Adrenal gland (tissue), 9 donors: ENCODE measurements at regions not wholly inside any gene's neighbourhood (a gene's known extent, or its start where the extent isn't known, plus 50 kb on each side); places are given as distances from the start of the nearest gene placed in this dataset.
"Not testable (repeated sequence)": the region's sequence is repeated elsewhere in the genome, so short reads cannot be mapped to it uniquely, and the experiment has no call there.

Experiments
- DNase-seq, 7 donors: peaks; one replicate each; pipeline ENCODE4 v3.0.0-alpha.2; 2019 to 2020
- H3K27ac ChIP-seq, 5 donors: fragments of 200-600 bp; sonication (generic) in 4 of 5; 1 replicate in 3 of 5; 2 replicates in 2 of 5; pipeline versions ENCODE4 v1.5.1 to v1.8.0; 2016 to 2020; ENCODE audit warnings: mild to moderate bottlenecking in 1 of 5
- H3K27me3 ChIP-seq: fragments of 200-600 bp; 2 replicates; pipeline ENCODE4 v1.8.0; 2021
- H3K36me3 ChIP-seq, 2 donors: fragments of 200-600 bp; replicated peaks in 1 of 2; 1 replicate in 1 of 2; 2 replicates in 1 of 2; pipeline versions ENCODE4 v1.5.1 to v1.8.0; 2018 to 2022
- H3K4me1 ChIP-seq, 2 donors: fragments of 200-600 bp; replicated peaks in 1 of 2; 1 replicate in 1 of 2; 2 replicates in 1 of 2; pipeline versions ENCODE4 v1.5.1 to v1.8.0; 2018 to 2021
- H3K4me3 ChIP-seq, 4 donors: fragments of 200-600 bp; sonication (generic) in 3 of 4; one replicate each; pipeline ENCODE4 v1.5.1; 2016 to 2018
- H3K9me3 ChIP-seq, 3 donors: fragments of 200-600 bp; sonication (generic) in 1 of 3; replicated peaks in 1 of 3; 1 replicate in 2 of 3; 2 replicates in 1 of 3; pipeline versions ENCODE4 v1.5.1 to v1.8.0; 2016 to 2021
- POLR2A ChIP-seq, 2 donors: fragments of 450-650 bp; IDR thresholded peaks; one replicate each; pipeline ENCODE4 v1.6.1; 2017; ENCODE audit warnings: antibody characterized with exemption in 2 of 2, mild to moderate bottlenecking in 2 of 2, moderate library complexity in 1 of 2
- WGBS, 4 donors: extraction: QIAGEN DNeasy Blood & Tissue Kit in 2 of 4; methylation state at CpG; one replicate each; pipeline versions ENCODE4 v1.1.5 to v1.1.7; 2013 to 2017; 5-methylcytosine and 5-hydroxymethylcytosine counted together
- intact Hi-C, 2 donors: fragments of 100-400 bp; cut with DNase I; formaldehyde crosslinking; loops; one replicate each; pipeline versions ENCODE4 v1.14.1 to v1.15.0; 2022 to 2023
- TF ChIP-seq, protein P1 (sequence below), 6 experiments: fragments of 450-650 bp in 4 of 6; fragments of 200-600 bp in 2 of 6; sonication (generic) in 1 of 6; IDR thresholded peaks; 1 replicate in 5 of 6; 2 replicates in 1 of 6; pipeline versions ENCODE4 v1.5.1 to v1.8.0; 2016 to 2021; ENCODE audit warnings: antibody characterized with exemption in 6 of 6, mild to moderate bottlenecking in 2 of 6, moderate library complexity in 1 of 6
- donor health status: healthy with polysubstance abuse.
- donor health status: Bipolar disorder and iron deficiency.
- donor health status: DM: yes; HTN: yes; CAD: no.
- donor health status: DM: no; HTN: no; CAD: no.
- donor health status: DM: no; HTN: no; CAD: no.

DNA sequence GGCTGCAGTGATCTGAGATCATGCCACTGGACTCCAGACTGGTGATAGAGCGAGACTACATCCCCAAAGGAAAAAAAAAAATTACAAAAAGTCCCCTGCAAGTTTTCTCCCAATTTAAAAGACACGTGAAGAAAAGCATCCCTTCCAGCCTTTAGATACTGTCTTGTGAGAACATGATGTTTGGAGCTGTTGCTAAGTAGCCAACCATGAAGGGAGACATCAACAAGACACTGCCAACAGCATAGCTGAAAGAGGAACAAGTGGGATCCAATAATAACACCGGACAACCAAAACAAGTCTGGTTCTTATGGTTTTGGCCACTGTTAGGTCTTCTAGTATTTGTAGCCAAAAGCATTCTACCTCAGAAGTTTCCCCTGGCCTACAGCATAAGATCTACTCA lies 118.9 kb upstream of the CCDC180 start:
- H3K4me1 ChIP-seq: no peaks in the 10 kb centered on the region
- no peak overlapping the region for H3K4me3 ChIP-seq
- TF ChIP-seq POLR2A (IDR thresholded peaks at IDR 0.05): no peak
- TF ChIP-seq, protein P1, sequence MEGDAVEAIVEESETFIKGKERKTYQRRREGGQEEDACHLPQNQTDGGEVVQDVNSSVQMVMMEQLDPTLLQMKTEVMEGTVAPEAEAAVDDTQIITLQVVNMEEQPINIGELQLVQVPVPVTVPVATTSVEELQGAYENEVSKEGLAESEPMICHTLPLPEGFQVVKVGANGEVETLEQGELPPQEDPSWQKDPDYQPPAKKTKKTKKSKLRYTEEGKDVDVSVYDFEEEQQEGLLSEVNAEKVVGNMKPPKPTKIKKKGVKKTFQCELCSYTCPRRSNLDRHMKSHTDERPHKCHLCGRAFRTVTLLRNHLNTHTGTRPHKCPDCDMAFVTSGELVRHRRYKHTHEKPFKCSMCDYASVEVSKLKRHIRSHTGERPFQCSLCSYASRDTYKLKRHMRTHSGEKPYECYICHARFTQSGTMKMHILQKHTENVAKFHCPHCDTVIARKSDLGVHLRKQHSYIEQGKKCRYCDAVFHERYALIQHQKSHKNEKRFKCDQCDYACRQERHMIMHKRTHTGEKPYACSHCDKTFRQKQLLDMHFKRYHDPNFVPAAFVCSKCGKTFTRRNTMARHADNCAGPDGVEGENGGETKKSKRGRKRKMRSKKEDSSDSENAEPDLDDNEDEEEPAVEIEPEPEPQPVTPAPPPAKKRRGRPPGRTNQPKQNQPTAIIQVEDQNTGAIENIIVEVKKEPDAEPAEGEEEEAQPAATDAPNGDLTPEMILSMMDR (IDR thresholded peaks at IDR 0.05): no peak
- no peak overlapping the region for H3K27ac ChIP-seq
- intact Hi-C loops: no loop called here
- no peaks in the 10 kb centered on the region for H3K36me3 ChIP-seq
- no peaks in the 10 kb centered on the region for H3K27me3 ChIP-seq
- WGBS, 4 donors: 81 to 88% (median 84%) methylated on average over 3 of the region's 3 CpGs
- H3K9me3 ChIP-seq: no peaks in the 10 kb centered on the region
- DNase-seq: no peak

DNA sequence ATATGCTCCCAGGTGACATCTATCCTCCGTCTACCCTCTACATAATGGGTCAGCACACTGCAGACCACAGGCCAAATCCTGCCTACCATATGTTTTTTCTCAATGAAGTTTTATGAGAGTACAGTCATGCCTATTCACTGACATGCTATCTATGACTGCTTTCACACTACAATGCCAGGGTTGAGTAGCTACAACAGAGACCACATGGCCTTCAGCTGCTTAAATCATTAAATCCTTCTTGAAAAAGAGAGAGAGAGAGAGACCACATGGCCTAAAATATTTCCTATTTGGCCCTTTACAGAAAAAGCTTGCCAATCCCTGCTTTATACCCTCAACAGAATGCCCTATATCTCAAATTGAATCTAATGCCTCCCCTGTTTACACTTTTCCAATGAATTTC lies 119.8 kb upstream of the CCDC180 start:
- DNase-seq, H3K36me3 ChIP-seq, H3K4me3 ChIP-seq, H3K27ac ChIP-seq, H3K27me3 ChIP-seq, intact Hi-C loops, H3K4me1 ChIP-seq, H3K9me3 ChIP-seq: not testable (repeated sequence)
- 76 to 89% (median 87%) methylated on average over 1 of the region's 1 CpG for whole genome bisulfite sequencing, 4 donors

DNA sequence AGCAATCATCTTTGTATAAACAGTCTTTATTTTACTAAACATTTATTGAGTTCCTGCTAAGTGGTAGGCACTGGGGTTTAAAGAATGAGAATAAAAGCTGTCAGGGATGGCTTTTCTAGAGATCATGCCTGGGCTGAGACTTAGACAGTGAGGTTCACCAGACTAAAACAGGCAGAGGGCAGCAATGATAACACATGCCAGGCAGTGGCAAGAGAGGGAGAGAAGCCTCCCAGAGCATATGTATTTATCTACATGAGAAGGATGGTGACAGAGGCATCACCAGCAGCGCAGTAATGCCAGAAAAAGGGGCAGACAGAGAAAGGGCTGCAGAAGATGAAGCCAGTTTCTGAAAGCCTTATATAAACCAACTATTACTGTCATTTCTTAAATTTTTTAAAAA lies 121.0 kb upstream of the CCDC180 start:
- H3K36me3 ChIP-seq: no peaks in the 10 kb centered on the region
- H3K27ac ChIP-seq: no peak overlapping the region
- H3K27me3 ChIP-seq: no peaks in the 10 kb centered on the region
- no peak overlapping the region for H3K4me3 ChIP-seq
- intact Hi-C loops: no loop called here
- TF ChIP-seq, protein P1 (IDR thresholded peaks at IDR 0.05): no peak
- no peak for TF ChIP-seq POLR2A (IDR thresholded peaks at IDR 0.05)
- DNase-seq: no peak
- H3K4me1 ChIP-seq: no peaks in the 10 kb centered on the region
- H3K9me3 ChIP-seq: no peaks in the 10 kb centered on the region
- 76 to 92% (median 89%) methylated on average over 1 of the region's 1 CpG for WGBS, 4 donors

GRCh38 chr9:97182532-97182931 lies 124.9 kb upstream of the CCDC180 start:
- WGBS, 4 donors: 53 to 62% (median 55%) methylated on average over 2 of the region's 2 CpGs
- H3K27ac ChIP-seq, intact Hi-C loops, H3K36me3 ChIP-seq, H3K4me3 ChIP-seq, H3K4me1 ChIP-seq, H3K9me3 ChIP-seq, H3K27me3 ChIP-seq, DNase-seq: not testable (repeated sequence)

GRCh38 chr9:97179616-97180015 lies 127.8 kb upstream of the CCDC180 start:
- TF ChIP-seq, protein P1 (IDR thresholded peaks at IDR 0.05): no peak
- TF ChIP-seq POLR2A (IDR thresholded peaks at IDR 0.05): no peak
- no peak overlapping the region for H3K4me3 ChIP-seq
- H3K4me1 ChIP-seq: no peaks in the 10 kb centered on the region
- no peak overlapping the region for H3K27ac ChIP-seq
- intact Hi-C loops: no loop called here
- no peaks in the 10 kb centered on the region for H3K36me3 ChIP-seq
- no peaks in the 10 kb centered on the region for H3K27me3 ChIP-seq
- no peak for DNase-seq
- H3K9me3 ChIP-seq: no peaks in the 10 kb centered on the region
